NCI-H510A treated with DMSO at 0.1 percent for 48 hours (cell line): ENCODE measurements at regions not wholly inside any gene's neighbourhood (a gene's known extent, or its start where the extent isn't known, plus 50 kb on each side); places are given as distances from the start of the nearest gene placed in this dataset.
"Not testable (repeated sequence)": the region's sequence is repeated elsewhere in the genome, so short reads cannot be mapped to it uniquely, and the experiment has no call there.

Source experiments
- DNase-seq: peaks from one replicate; lab custom pipeline; 2025; lab: John Stamatoyannopoulos, UW

- peak; percentile 45 for DNase-seq
Measured at GRCh38 chr16:61002479-61003204, 1033.6 kb downstream of the CDH8 start.

GRCh38 chr16:60991886-60992285 is 1044.4 kb downstream of the CDH8 start:
- DNase-seq: no peak

- no peak for DNase-seq
Measured at GRCh38 chr16:60989592-60989991, 1046.6 kb downstream of the CDH8 start.

- no peak for DNase-seq
Measured at GRCh38 chr16:60979119-60979518, 1057.1 kb downstream of the CDH8 start.

GRCh38 chr16:60949800-60950199 is 1086.4 kb downstream of the CDH8 start:
- DNase-seq: no peak

- no peak for DNase-seq
Measured at GRCh38 chr16:60945225-60945624, 1091.0 kb downstream of the CDH8 start.

GRCh38 chr16:60936189-60936588 is 1100.0 kb downstream of the CDH8 start:
- not testable (repeated sequence) for DNase-seq

- no peak for DNase-seq
Measured at GRCh38 chr16:60932600-60932999, 1103.6 kb downstream of the CDH8 start.

- no peak for DNase-seq
Measured at GRCh38 chr16:60930291-60930690, 1105.9 kb downstream of the CDH8 start.

- DNase-seq: no peak
Measured at GRCh38 chr16:60922920-60923319, 1113.3 kb downstream of the CDH8 start.

GRCh38 chr16:60914334-60914733 is 1121.9 kb downstream of the CDH8 start:
- no peak for DNase-seq

GRCh38 chr16:60907645-60908044 is 1128.6 kb downstream of the CDH8 start:
- no peak for DNase-seq

- no peak for DNase-seq
Measured at GRCh38 chr16:60905811-60906210, 1130.4 kb downstream of the CDH8 start.

- DNase-seq: no peak
Measured at GRCh38 chr16:60902114-60902513, 1134.1 kb downstream of the CDH8 start.

GRCh38 chr16:60882816-60883215 is 1153.4 kb downstream of the CDH8 start:
- DNase-seq: no peak

- DNase-seq: no peak
Measured at GRCh38 chr16:60852635-60853034, 1183.6 kb downstream of the CDH8 start.

- no peak for DNase-seq
Measured at GRCh38 chr16:60821661-60822060, 1214.6 kb downstream of the CDH8 start.

- no peak for DNase-seq
Measured at GRCh38 chr16:60820361-60820760, 1215.9 kb downstream of the CDH8 start.

GRCh38 chr16:60818465-60818864 is 1217.8 kb downstream of the CDH8 start:
- no peak for DNase-seq

GRCh38 chr16:60816461-60816860 is 1219.8 kb downstream of the CDH8 start:
- no peak for DNase-seq

GRCh38 chr16:60815865-60816264 is 1220.4 kb downstream of the CDH8 start:
- no peak for DNase-seq

GRCh38 chr16:60815033-60815432 is 1221.2 kb downstream of the CDH8 start:
- DNase-seq: no peak

GRCh38 chr16:60811657-60812056 is 1224.6 kb downstream of the CDH8 start:
- DNase-seq: no peak

GRCh38 chr16:60811051-60811608 is 1225.1 kb downstream of the CDH8 start:
- DNase-seq: no peak
